HG03520 (cell line): ENCODE measurements at regions not wholly inside any gene's neighbourhood (a gene's known extent, or its start where the extent isn't known, plus 50 kb on each side); places are given as distances from the start of the nearest gene placed in this dataset.

Experiments
- ATAC-seq: cut with Tn5 transposase; IDR thresholded peaks from one replicate; pipeline ENCODE4 v1.9.1; 2021; ENCODE audit warnings: mild to moderate bottlenecking, moderate library complexity; ENCODE audit not compliant: unreplicated experiment

DNA sequence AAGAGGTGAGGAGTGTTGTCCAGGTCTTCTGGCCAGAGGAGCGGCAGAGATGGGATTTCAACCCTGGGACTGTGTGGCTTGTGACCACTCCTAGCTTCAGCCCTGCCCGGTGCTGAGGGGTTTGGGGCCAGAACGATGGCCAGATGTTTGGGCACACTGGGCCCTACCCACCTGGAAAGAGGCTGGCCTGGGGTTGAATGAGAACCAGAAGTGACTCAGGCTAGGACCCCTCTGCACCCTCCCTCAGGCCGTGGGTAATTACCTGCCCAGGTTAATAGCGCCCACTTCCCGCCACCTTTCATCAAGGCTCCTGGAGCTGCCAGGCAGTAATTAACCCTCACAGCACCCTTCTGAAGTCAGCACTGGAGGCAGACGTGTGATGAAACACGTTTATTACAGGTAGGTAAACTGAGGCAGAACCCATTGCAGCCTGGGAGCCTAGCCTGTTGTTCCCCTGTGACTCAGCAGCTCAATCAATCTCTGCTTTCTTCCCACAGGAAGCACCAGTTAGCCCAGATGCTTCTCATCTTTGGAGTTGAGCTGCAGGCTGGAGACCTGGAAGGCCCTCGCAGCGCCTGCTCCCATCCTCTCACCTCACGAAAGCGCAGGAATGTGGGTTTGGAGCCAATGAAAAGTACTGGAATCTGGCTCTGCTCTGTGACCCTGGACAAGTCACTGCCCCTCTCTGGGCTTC, 120.8 kb downstream of the CEBPB start:
- no peak for ATAC-seq

DNA sequence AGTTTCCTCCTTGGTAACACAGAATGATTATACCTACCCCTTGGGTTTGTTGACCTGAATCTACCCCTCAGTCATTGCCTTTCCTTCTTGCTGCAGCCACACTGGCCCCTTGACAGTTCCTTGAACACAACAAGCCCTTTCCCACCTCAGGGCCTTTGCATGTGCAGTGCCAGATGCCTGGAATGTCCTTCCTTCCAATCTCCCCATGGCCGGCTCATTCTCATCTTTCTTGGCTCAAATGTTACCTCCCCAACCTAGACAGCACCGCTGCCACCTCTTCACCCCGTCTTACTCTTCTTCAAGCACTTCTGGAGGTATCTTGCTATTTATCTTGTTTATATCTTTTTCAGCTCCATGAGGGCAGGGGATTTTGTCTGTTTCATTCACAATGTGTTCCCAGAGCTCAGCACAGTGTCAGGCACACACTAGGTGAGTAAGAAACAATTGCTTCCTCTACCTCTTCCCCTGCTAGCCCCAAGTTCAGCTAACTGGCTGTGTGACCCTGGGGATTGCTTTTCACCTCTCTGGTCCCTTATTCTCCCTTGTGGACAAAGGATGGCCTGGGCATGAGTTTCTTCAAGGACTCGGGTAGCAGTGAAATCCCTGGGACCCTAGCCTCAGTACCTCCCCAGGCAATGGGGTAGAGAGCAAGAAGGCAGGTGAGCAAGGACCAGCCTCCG, 121.5 kb downstream of the CEBPB start:
- no peak for ATAC-seq

DNA sequence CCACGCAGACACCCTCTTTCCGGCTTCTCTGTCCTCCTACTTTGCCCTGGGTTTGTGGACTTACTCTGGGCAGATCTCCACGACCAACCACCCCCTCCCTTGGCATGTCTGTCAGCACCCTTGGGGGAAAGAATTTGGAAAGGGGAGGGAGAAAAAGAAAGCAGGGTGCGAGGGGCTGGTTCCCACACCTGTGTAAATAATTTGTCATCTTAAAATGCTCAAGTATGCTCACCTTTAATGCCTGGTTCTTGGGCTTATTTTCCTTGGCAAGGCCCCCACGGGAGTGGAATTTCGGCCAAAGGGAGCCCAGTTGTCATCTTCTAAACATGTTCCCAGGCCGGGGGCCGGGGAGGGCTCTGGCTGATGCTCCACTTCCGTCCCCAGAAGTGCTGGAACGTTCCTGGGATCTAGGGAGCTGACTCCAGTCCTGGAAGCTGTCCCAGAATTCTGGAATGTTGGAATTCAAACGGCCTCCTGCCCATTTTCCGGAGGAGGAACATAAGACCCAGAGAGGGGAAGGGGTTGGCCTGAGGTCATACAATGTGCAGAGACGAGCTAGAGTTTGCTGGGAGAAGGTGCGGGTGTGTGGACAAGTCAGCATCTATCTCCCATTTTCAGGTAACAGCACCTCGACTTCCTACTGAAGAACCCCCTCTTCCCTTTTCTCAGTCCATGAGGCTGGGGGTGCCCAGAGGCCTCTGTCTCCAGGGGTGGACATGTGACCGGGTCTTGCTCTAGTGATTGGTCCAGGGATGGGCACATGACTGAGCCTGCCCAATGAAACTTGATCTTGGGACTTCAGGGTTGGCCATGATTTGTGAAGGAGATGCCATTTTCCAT, 122.3 kb downstream of the CEBPB start:
- no peak for ATAC-seq

DNA sequence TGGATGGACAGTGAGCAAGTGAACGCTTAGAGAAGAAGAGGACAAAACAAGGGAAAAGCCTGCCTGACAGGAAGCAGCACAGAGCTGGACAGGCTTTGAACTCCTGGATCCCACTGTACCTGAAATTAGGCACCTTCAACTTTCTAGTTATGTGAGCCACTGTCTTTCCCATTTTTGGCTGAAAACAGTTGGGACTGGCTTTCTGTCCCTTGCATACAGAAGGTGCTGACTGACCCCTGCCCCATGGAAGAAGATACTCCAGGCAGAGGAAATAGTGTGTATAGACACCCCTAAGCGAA, 122.8 kb downstream of the CEBPB start:
- no peak for ATAC-seq

DNA sequence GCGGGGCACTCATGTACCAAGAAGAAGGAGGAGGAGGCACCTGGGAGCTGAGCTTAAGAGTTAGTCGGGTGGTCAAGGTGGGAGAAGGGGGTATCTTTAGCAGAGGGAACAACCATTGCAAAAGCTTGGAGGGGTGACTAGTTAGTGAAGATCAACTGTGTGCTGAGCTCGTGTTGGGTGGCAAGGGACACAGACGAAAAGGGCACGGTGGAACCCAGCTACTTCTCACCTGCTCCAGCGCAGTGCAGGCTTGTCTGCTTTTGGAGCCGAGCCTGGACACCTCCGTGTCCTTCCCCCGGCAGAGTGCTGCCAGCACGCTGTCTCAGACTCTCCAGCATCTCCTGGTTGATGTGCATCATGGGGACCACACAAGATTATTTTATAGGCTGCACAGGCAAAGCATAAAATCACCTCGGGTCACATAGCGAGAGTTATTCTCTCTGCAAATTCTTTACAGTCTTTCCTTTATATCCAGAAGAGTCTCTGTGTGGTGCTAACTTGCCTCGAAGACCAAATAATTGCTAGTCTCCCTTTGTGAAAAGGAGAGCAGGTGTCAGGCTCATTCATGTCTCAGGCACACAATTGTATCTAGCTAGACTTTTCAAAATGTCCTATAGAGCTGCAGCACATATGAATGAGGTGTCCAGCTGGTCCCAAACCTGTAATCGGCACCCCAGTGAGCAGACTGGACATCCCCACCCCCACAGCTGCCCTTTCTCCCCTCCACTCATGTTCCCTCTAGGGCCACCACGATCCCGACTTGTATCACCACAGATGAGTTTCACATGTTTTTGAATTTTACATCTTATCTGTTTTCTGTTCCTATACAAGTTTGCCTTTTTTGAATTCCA, 123.4 kb downstream of the CEBPB start:
- no peak for ATAC-seq

DNA sequence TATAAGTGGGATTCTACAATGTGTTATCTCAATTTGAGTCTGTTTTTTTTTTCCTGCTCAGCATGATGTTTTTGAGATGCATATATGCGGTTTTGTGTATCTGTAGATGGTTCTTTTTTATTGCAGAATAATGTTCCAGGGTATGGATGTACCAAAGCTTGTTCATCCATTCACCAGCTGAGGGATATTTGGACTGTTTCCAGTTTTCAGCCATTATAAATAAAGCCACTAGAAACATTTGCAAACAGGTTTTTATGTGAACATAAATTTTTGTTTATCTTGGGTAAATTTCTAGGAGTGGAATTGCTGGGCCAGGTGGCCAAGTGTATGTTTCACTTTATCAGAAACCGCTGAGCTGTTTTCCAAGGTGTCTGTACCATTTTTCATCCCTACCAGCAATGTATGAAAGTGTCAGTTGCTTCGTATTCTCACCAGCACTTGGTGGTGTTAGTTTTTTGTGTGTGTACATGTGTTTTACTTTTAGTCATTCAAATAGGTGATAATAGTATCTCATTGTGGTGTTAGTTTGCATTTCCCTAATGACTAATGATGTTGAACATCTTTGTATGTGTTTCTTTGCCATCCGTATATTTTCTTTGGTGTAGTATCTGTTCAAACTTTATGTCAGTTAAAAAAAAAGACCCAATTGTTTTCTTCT, 124.2 kb downstream of the CEBPB start:
- no peak for ATAC-seq

DNA sequence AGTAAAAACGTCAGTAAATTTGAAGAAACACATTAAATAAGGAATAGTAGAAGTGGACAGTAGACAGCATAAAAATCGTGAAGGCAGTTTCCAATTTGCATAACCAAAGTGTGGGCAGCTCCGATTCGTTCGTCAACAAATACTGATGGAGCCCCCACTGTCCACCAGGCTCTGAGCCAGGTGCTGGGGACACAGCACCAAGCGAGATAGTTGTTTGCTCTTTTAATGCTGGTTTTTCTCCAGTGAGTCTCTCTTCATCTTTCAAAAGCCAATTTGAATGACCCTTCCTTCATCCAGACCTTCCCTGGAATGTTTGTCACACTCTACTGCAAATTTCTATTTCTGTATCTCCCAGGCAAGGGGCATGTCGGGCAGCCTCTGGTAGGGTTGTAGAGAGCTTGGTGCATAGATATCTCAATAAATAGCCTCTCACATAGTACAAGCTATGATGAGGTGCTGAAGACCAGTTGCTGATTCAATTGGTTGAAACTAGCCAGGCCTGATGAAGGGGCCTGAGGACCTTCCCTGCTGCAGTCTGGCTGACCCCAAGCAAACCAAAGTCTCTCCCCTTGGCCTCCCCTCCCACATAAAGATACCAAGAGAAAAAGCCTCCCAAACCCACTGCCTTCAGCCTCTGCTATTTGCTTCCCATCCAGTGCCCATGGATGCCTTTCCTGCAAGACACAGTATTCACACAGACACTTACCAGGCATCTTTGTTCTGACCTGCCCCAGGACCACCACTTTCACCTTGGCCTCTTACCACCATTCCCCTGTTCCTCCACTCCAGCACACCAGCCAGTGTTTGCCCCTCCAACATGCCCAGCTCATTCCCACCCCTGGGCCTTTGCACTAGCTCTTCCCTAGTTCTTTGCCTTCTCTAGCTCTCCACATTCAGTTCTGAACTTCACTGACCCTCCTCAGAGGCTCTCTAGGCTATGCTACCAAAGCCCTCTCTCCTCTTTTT, 125.2 kb downstream of the CEBPB start:
- no peak for ATAC-seq

DNA sequence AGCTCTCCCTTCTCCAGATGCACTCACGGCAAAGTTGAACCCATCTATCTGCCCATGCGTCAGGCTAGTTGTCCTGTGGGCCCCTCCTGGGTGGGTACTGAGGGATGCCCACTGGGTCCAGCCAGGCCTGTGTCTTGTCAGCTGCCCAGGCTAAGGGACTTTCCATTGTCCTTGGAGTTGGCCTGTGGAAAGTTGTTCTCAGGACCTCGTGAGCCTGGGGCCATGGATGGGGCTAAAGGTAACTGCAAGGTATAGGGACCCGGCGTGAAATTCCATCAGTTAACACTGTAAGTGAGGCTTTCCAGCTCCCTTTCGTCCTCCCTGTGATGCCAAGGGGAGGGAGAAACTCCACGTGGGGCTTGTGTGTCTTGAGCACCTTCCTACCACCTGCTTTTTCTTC, 126.5 kb downstream of the CEBPB start:
- ATAC-seq = no peak

DNA sequence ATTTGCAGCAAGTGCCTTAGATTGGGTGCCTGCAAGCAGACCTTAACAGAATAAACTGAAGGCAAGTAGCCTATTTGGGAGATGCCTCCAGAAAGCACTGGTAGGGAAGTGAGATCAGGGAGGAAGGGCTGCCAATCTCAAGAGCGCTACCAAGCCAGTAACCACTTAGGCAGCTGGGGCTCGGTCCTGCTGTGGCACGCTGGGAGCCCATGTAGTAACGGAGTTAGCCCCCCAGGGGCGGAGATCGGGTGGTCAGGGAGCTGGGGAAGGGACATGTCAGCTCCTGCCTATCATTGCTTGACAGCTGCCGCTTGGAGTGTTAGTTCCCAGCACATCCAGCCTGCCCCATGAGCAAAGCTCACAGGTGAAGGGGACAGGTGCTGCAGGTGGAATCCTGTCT, 127.0 kb downstream of the CEBPB start:
- no peak for ATAC-seq

DNA sequence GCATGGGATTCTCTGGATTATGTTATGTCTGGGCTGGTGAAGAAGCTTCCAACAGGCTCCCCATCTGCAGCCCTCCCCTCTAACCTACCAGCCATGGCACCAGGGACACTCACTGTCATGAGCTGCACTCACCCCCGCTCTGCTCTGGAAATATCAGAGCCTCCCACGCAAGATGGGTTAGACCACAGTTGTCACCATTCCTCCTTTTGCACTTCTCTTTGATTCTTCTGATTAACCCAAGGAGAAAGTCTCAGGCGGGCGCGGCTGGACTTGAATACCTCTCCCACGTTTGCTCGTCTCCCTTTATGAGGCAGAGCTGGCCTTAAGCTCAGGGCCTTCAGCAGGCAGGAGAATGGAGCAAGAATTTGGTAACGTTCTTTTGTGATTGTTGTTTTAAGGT, 128.1 kb downstream of the CEBPB start:
- no peak for ATAC-seq

DNA sequence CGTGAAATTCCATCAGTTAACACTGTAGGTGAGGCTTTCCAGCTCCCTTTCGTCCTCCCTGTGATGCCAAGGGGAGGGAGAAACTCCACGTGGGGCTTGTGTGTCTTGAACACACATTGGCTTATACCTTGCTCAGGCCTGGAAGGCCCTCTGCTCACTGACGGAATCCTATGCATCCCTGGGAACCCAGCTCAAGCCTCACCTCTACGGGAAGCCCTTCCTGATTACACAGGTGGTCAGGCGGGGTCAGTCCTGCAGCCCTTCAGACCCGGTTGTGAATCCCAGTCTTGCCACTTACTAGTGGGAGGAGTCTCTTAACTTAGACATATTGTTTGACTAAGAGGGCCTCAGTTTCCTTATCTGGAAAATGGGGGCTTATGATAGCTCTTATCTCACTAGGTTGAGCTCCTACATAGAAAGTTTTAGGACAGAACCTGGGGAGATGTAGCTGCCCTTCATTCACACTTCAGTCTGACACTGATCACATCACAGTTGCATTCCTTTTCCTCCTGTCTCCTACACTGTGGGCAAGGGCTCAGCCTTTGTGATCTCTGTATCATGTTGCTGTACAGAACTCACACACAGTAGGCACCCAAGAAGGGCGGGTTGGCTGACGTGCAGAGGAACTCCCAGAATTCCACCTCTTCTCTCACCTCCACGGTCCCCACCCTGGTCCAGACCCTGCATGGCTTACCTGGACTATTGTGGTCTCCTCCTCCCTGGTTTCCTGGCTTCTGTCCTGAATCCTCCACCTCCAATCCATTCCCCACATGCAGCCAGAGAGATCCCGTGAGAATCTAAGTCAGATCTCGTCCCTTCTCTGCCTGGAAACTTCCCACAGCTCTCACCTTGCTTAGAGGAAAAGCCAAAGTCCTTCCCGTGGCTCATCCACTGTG, 129.6 kb downstream of the CEBPB start:
- ATAC-seq = no peak

DNA sequence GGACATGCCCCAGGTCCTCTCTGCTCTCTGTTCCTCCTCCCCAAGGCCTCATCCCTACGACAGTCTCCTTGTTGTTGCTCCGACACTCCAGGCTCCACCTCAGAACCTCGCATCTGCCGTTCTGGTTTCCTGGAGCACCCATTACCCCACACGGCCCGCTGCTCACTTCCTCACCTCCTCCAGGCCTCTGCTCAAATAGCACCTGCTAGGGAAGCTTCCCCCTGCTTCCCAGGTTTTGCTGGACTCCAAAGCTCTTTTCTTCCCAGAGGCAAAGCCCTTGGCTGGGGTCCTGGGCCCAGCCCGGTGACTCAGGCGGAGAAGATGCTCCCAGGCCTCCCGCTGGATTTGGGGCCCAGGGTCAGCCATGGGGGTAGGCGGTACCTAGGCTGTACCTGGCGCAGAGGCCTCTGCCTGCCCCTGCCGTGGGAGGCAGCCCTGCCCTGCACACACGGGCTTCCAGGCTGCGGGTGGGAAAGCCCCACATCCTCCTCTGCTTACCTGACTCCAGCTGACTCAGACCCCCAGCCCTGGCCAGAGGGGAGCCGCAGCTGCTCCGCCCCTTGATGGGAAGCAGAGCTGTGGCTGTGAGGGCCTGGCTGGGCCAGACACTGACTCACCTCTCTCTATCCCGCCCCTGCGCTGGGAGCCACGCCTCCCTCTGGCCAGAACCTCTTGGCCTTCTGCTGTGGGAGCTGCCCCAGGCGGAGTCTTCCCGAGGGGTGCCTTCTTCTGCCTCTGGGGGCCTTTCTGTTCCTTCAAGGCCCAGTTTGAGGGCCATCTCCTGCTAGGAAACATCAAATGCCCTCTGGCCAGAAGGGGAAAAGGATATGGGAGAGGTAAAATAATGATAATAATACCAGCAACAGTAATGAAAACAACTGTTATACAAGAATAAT, 130.5 kb downstream of the CEBPB start:
- ATAC-seq = no peak

DNA sequence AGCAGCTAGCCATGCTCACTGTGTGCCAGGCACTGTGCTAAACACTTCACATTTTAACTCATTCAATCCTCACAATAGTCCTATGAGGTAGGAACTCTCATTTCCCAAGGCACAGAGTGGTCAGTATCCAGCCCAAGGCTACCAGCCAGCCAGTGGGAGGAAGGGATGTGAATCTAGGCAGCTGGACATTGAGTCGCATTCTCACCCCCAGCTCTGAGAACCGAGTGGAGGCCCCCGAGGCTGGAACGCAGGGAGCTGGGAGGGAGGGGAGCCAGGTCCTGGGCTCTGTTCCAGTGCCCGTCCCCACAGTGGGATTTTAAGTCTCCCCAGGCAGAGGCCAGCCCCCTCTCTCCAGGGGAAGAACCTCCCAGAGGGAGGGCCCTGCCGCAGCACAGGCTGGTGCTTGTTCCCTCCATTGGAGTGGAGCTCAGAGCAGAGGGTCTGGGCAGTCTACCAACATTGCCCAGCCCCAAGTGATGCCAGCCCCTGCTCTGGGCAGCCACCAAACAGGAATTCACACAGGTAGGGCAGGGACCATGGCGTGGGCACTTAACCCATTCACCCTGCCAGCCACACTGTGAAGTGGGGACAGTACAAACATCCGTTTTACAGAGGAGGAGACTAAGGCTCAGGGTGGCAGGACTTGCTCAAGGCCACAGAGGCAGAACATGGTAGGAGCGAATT, 131.3 kb downstream of the CEBPB start:
- no peak for ATAC-seq

DNA sequence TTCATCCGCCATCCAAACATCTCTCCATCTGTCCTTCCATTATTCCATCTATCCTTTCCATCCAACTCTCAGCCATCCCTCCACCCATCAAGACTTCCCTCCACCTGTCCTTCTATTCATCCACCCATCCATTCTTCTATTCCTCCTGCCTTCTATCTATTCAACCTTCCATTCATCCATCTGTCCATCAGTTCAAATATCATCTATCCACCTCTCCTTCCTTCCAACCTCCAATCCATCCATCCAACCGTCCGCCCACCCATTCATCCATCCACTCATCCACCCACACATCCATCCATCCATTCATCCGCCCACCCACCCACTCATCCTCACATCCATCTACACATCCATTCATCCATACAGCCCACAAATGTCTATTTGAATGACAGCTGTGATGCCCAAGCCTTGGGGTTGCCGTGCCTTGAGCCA, 132.1 kb downstream of the CEBPB start:
- no peak for ATAC-seq

DNA sequence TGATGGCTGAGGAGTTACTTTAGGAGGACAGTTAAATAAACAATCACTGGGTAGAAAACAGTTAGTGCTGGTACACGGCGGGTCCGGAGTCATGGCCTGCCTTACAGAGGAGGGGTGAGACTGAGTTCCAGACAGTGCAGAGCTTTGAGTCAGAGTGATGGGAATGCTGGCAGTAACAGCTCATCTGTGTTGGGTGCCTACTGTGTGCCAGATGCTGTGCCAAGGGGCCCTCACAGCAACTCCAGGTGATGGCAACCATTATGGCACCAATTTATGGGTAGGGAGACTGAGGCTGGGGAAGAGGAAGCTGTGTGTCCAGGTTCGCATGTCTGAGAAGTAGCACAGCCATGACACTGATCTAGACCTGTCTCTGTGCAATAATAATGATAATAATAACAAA, 132.6 kb downstream of the CEBPB start:
- no peak for ATAC-seq

DNA sequence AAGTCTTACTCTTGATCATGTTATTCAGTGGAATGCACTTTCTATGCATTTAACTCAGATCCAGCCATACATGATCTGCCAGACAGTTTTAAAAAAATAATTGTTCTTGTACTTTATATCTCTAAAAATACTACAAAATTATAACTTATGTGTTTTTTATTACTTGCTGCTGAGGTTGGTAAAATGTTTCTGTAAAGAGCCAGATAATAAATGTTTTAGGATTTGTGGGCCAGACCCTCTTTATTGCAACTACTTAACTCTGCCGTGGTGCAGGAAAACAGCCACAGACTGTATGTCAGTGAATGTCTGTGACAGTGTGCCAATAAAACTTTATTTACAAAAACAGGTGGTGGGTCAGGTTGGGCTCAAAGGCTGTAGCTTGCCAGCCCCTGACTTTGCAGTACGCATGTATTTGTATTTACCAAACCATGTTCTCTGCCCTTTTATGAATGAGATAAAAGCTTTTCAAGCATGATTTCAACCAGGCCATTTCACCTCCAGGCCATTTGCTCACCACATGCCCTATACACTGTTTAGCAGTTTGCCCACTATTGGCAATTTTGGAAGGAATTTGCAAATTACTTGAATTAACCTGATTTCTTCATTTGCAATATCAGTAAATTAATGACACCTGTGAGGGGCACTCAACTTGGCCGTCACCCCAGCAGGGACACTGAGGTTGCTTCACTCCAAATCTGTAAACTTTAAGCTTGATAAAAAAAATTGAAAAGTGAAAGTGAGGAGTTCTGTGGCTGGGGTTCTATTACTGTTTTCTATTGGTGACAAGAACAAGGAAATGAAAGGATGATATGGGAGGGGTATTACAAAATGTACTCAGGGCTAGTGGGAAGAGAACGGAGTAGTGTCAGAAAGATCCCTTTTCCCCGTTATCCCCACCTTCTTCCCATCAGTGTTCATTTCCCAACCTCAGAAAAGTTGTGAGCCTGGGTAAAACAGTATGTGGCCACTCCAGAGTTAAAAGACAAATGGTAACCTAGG, 133.4 kb downstream of the CEBPB start:
- ATAC-seq = no peak
